ENCODE measurements at regions not wholly inside any gene's neighbourhood (a gene's known extent, or its start where the extent isn't known, plus 50 kb on each side); places are given as distances from the start of the nearest gene placed in this dataset.

- ATAC-seq: no peak
- no peaks in the 10 kb centered on the region for H3K36me3 ChIP-seq
- peaks cover 0 to 9% of the 10 kb centered on the region in 2 donors for H3K27me3 ChIP-seq
- TF ChIP-seq CTCF (IDR thresholded peaks at IDR 0.05): no peak
- H3K27ac ChIP-seq: no peak overlapping the region
- peaks cover 0 to 13% of the 10 kb centered on the region in 2 donors for H3K9me3 ChIP-seq
- no peak overlapping the region for H3K4me3 ChIP-seq
- DNase-seq: no peak
- intact Hi-C loops (cut with DNase I): no loop called here
- H3K4me1 ChIP-seq: no peaks in the 10 kb centered on the region
Measured at GRCh38 chr12:114291389-114292060, 114.4 kb downstream of the TBX5 start.

- no peak for DNase-seq
- Histone ChIP-seq H3K9me3 (peaks cover 0 to 4% of the 10 kb centered on the region in 2 donors), H3K4me1 (no peaks in the 10 kb centered on the region), H3K27me3 (peaks cover 0 to 14% of the 10 kb centered on the region in 2 donors), H3K27ac (no peak overlapping the region), H3K36me3 (no peaks in the 10 kb centered on the region), H3K4me3 (no peak overlapping the region)
- ATAC-seq: no peak
- intact Hi-C loops (cut with DNase I): no loop called here
- TF ChIP-seq CTCF (IDR thresholded peaks at IDR 0.05): no peak
Measured at GRCh38 chr12:114287821-114288525, 118.0 kb downstream of the TBX5 start.

- peaks cover 0 to 14% of the 10 kb centered on the region in 2 donors for H3K27me3 ChIP-seq
- intact Hi-C loops (cut with DNase I): no loop called here
- H3K9me3 ChIP-seq: no peaks in the 10 kb centered on the region
- no peak overlapping the region for H3K27ac ChIP-seq
- DNase-seq (no peak), ATAC-seq (no peak)
- no peak overlapping the region for H3K4me3 ChIP-seq
- no peaks in the 10 kb centered on the region for H3K4me1 ChIP-seq
- TF ChIP-seq CTCF (IDR thresholded peaks at IDR 0.05): no peak
- no peaks in the 10 kb centered on the region for H3K36me3 ChIP-seq
Measured at GRCh38 chr12:114286145-114286544, 119.8 kb downstream of the TBX5 start.

GRCh38 chr12:114285554-114285953, 120.4 kb downstream of the TBX5 start:
- no peak for ATAC-seq
- intact Hi-C loops (cut with DNase I): no loop called here

More at GRCh38 chr12:114285554-114285953, 120.4 kb downstream of the TBX5 start:
- H3K4me3 ChIP-seq: no peak overlapping the region
- H3K9me3 ChIP-seq: no peaks in the 10 kb centered on the region
- no peak for TF ChIP-seq CTCF (IDR thresholded peaks at IDR 0.05)
- no peak overlapping the region for H3K27ac ChIP-seq
- no peaks in the 10 kb centered on the region for H3K36me3 ChIP-seq
- H3K4me1 ChIP-seq: no peaks in the 10 kb centered on the region
- no peak for DNase-seq
- H3K27me3 ChIP-seq: peaks cover 0 to 14% of the 10 kb centered on the region in 2 donors

Measured in left lung (tissue), 4 donors.